HepG2 (cell line): ENCODE measurements at regions not wholly inside any gene's neighbourhood (a gene's known extent, or its start where the extent isn't known, plus 50 kb on each side); places are given as distances from the start of the nearest gene placed in this dataset.

ENCODE experiments used
- POLR2AphosphoS5 ChIP-seq: IDR thresholded peaks from 2 replicates; pipeline ENCODE4 v1.6.1; 2012; ENCODE audit warnings: low read depth, low read length
- ZHX1 ChIP-seq: sonication (generic); formaldehyde crosslinking; IDR thresholded peaks from 2 replicates; pipeline ENCODE4 v1.8.1; 2022; ENCODE audit warnings: low read depth, mild to moderate bottlenecking, missing genetic modification reagents

DNA sequence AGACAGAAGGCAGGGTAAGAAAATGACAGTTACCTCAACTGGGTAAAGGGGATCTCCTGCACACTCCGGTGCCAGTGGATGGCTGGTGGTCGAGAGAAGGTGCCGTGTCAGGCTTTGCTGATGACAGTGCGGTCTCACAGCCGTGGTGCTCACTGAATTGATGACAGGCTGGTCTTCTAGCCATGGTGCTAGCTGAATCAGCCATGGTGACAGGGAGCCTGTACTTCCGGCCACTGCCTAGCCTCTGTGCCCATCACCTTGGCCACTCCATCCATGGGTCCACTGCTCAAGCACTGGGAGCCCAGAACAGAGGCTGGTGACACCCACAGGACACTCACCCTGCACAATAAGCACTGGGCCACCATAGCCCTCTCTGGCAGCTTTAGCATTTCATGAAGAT is 315.9 kb downstream of the FBXO15 start:
- TF ChIP-seq ZHX1 (CRISPR knock-in tag) (no peak), POLR2AphosphoS5 (no peak)
